MM.1S (cell line): ENCODE measurements at regions not wholly inside any gene's neighbourhood (a gene's known extent, or its start where the extent isn't known, plus 50 kb on each side); places are given as distances from the start of the nearest gene placed in this dataset.

Experiments used
- DNase-seq: peaks from one replicate; pipeline ENCODE4 v3.0.0-alpha.2; 2015
- H2AFZ ChIP-seq: fragments of 300-600 bp; sonication (generic); 2 replicates; pipeline ENCODE4 v1.6.0; 2016; ENCODE audit warnings: antibody characterized with exemption, low read length
- H3F3A ChIP-seq: fragments of 300-600 bp; sonication (generic); 2 replicates; pipeline ENCODE4 v1.6.1; 2016; ENCODE audit warnings: mild to moderate bottlenecking, antibody characterized with exemption, low read length, moderate library complexity, mixed read lengths; ENCODE audit not compliant: insufficient read depth
- H3K27ac ChIP-seq: fragments of 300-600 bp; sonication (generic); 2 replicates; pipeline ENCODE4 v1.5.1; 2016; ENCODE audit warnings: mild to moderate bottlenecking, low read length
- H3K27me3 ChIP-seq: fragments of 300-600 bp; sonication (generic); replicated peaks from 2 replicates; pipeline ENCODE4 v1.6.0; 2016; ENCODE audit warnings: low read length; ENCODE audit not compliant: insufficient read depth
- H3K36me3 ChIP-seq: fragments of 300-600 bp; sonication (generic); replicated peaks from 2 replicates; pipeline ENCODE4 v1.6.1; 2016; ENCODE audit warnings: mild to moderate bottlenecking, low read length, mixed read lengths; ENCODE audit not compliant: insufficient read depth
- H3K4me1 ChIP-seq: fragments of 300-600 bp; sonication (generic); 2 replicates; pipeline ENCODE4 v1.6.1; 2016; ENCODE audit warnings: low read length, mixed read lengths
- H3K4me2 ChIP-seq: fragments of 300-600 bp; sonication (generic); 2 replicates; pipeline ENCODE4 v1.6.0; 2016; ENCODE audit warnings: low read depth, low read length
- H3K4me3 ChIP-seq: fragments of 300-600 bp; sonication (generic); 2 replicates; pipeline ENCODE4 v1.5.1; 2016; ENCODE audit warnings: low read length, mixed read lengths
- H3K79me2 ChIP-seq: fragments of 300-600 bp; sonication (generic); 2 replicates; pipeline ENCODE4 v1.6.1; 2016; ENCODE audit warnings: mixed run types, low read length, mixed read lengths
- H3K9ac ChIP-seq: fragments of 300-600 bp; sonication (generic); 2 replicates; pipeline ENCODE4 v1.6.1; 2016; ENCODE audit warnings: low read length, mixed read lengths
- H3K9me2 ChIP-seq: fragments of 300-600 bp; sonication (generic); replicated peaks from 2 replicates; pipeline ENCODE4 v1.6.1; 2016; ENCODE audit warnings: mild to moderate bottlenecking, low read length, mixed read lengths; ENCODE audit not compliant: insufficient read depth
- H3K9me3 ChIP-seq: fragments of 300-600 bp; sonication (generic); replicated peaks from 2 replicates; pipeline ENCODE4 v1.6.1; 2016; ENCODE audit warnings: mild to moderate bottlenecking, low read length, mixed read lengths; ENCODE audit not compliant: insufficient read depth
- H4K20me1 ChIP-seq: fragments of 300-600 bp; sonication (generic); 2 replicates; pipeline ENCODE4 v1.6.1; 2016; ENCODE audit warnings: mild to moderate bottlenecking, low read length, moderate library complexity, mixed read lengths; ENCODE audit not compliant: insufficient read depth
- EZH2 ChIP-seq: fragments of 300-600 bp; sonication (generic); optimal IDR thresholded peaks from 2 replicates; pipeline ENCODE3; 2017; ENCODE audit warnings: low read depth, mild to moderate bottlenecking, antibody characterized with exemption, low read length, mixed read lengths
- EZH2phosphoT487 ChIP-seq: fragments of 300-600 bp; sonication (generic); IDR thresholded peaks from 2 replicates; pipeline ENCODE4 v1.6.1; 2018; ENCODE audit warnings: antibody characterized with exemption, low read length
- TF ChIP-seq, protein P1 (sequence below): fragments of 300-600 bp; sonication (generic); IDR thresholded peaks from 2 replicates; pipeline ENCODE4 v1.5.1; 2016; ENCODE audit warnings: antibody characterized with exemption, low read length, mixed read lengths

DNA sequence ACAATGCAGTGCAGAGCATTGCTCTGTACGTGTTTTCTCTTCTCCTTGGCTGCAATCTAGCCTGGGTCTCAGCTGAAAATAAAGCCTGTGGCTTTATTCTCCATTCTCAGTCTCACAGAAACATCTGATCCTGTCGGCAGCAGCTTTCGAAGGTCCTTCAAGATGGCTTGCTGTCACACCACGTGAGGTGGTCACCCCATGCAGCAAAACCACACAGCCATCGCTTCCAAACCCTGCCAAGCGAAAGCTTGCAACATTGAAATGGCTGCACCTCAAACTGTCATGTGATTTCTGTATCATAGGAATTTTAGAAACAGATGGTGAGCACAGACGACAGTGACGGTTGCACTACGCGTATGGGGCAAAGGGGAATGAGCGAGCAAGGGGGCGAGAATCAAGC is 98.5 kb upstream of the SMARCA2 start:
- Histone ChIP-seq H3K79me2 (no peaks in the 10 kb centered on the region), H2AFZ (no peak overlapping the region), H3K9me3 (no peaks in the 10 kb centered on the region), H3K36me3 (no peaks in the 10 kb centered on the region), H3K9ac (no peak overlapping the region), H3K9me2 (no peaks in the 10 kb centered on the region), H3K4me3 (no peak overlapping the region), H3K27ac (peak overlapping the region; percentile 2; the same call in 1 of the 2 replicates), H4K20me1 (no peaks in the 10 kb centered on the region), H3K4me1 (peaks cover 30% of the 10 kb centered on the region), H3K4me2 (no peak overlapping the region; the same call in 1 of the 2 replicates), H3K27me3 (no peaks in the 10 kb centered on the region), H3F3A (no peaks in the 10 kb centered on the region)
- TF ChIP-seq EZH2phosphoT487, result no peak
- TF ChIP-seq, protein P1, sequence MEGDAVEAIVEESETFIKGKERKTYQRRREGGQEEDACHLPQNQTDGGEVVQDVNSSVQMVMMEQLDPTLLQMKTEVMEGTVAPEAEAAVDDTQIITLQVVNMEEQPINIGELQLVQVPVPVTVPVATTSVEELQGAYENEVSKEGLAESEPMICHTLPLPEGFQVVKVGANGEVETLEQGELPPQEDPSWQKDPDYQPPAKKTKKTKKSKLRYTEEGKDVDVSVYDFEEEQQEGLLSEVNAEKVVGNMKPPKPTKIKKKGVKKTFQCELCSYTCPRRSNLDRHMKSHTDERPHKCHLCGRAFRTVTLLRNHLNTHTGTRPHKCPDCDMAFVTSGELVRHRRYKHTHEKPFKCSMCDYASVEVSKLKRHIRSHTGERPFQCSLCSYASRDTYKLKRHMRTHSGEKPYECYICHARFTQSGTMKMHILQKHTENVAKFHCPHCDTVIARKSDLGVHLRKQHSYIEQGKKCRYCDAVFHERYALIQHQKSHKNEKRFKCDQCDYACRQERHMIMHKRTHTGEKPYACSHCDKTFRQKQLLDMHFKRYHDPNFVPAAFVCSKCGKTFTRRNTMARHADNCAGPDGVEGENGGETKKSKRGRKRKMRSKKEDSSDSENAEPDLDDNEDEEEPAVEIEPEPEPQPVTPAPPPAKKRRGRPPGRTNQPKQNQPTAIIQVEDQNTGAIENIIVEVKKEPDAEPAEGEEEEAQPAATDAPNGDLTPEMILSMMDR, result no peak
- TF ChIP-seq EZH2, result no peak
- no peak for DNase-seq

DNA sequence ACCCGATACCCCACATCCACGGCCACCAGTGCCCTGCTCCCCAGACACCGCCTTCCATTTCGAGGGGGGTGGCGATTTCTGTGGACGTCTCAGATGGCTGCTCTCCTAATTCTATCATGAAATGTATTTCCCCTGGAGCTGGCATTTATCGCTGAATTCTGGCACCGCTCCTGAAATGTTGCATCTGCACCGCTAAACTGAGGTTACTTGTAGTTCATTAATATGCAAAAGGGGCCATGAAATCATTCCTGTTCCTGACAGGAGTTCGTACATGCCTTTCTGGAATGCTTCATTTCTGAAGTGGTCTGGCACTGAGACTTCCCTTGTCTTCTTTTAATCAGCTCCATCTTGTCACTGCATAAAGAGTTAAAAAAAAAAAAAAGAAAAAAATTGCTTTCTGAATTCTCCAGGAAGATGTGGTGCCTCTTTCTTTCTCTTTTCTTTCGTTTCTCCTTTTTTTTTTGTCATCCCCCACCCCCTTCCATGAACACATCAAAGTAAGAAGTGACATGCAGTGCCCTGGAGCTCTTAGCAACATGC is 97.7 kb upstream of the SMARCA2 start:
- Histone ChIP-seq H3K9ac (no peak overlapping the region), H3K79me2 (no peaks in the 10 kb centered on the region), H3F3A (no peaks in the 10 kb centered on the region), H3K4me3 (no peak overlapping the region), H3K4me1 (peaks cover 30% of the 10 kb centered on the region), H3K4me2 (peak overlapping the region; percentile 22; the same call in 1 of the 2 replicates), H2AFZ (peak overlapping the region; percentile 36; the same call in 1 of the 2 replicates), H3K27ac (no peak overlapping the region), H3K36me3 (no peaks in the 10 kb centered on the region), H4K20me1 (no peaks in the 10 kb centered on the region), H3K9me2 (no peaks in the 10 kb centered on the region), H3K27me3 (no peaks in the 10 kb centered on the region), H3K9me3 (no peaks in the 10 kb centered on the region)
- no peak for DNase-seq
- no peak for TF ChIP-seq EZH2
- TF ChIP-seq, protein P1, result no peak
- no peak for TF ChIP-seq EZH2phosphoT487

DNA sequence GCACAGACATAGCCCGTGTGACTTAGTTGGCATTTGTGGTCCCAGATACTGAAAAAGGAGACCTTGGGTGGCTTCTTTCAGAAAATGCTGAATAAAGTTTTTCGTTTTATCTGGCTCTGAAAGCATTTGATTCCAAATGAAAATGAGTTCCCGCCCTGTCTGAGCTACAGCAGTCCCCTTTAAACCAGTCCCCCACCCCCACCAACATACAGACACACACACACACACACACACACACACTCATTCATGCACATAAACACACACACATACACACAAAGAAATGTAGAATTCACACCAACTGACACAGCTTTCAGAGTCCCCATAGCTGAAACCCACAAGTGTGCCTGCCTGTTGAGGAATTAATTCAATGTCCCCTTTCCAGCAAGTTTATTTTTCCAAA is 97.0 kb upstream of the SMARCA2 start:
- Histone ChIP-seq H3K4me3 (no peak overlapping the region), H3K9me2 (no peaks in the 10 kb centered on the region), H3K27me3 (no peaks in the 10 kb centered on the region), H4K20me1 (no peaks in the 10 kb centered on the region), H3K4me1 (peaks cover 30% of the 10 kb centered on the region), H3K36me3 (no peaks in the 10 kb centered on the region), H3K9me3 (no peaks in the 10 kb centered on the region), H3K27ac (no peak overlapping the region), H3K79me2 (no peaks in the 10 kb centered on the region), H3K4me2 (peak overlapping the region; percentile 22; the same call in 1 of the 2 replicates), H2AFZ (peak overlapping the region; percentile 36; the same call in 1 of the 2 replicates), H3F3A (no peaks in the 10 kb centered on the region), H3K9ac (no peak overlapping the region)
- TF ChIP-seq, protein P1, result no peak
- TF ChIP-seq EZH2 (no peak), EZH2phosphoT487 (no peak)
- DNase-seq, result no peak
